GM19372 (cell line): ENCODE measurements at regions not wholly inside any gene's neighbourhood (a gene's known extent, or its start where the extent isn't known, plus 50 kb on each side); places are given as distances from the start of the nearest gene placed in this dataset.
A peak's percentile ranks its signal among the peaks of the same experiment; 100 is the strongest.
"Not testable (repeated sequence)": the region's sequence is repeated elsewhere in the genome, so short reads cannot be mapped to it uniquely, and the experiment has no call there.

Experiments used
- ATAC-seq: cut with Tn5 transposase; IDR thresholded peaks from one replicate; pipeline ENCODE4 v1.9.1; 2021; ENCODE audit warnings: mild to moderate bottlenecking, low read depth, moderate library complexity; ENCODE audit not compliant: unreplicated experiment

DNA sequence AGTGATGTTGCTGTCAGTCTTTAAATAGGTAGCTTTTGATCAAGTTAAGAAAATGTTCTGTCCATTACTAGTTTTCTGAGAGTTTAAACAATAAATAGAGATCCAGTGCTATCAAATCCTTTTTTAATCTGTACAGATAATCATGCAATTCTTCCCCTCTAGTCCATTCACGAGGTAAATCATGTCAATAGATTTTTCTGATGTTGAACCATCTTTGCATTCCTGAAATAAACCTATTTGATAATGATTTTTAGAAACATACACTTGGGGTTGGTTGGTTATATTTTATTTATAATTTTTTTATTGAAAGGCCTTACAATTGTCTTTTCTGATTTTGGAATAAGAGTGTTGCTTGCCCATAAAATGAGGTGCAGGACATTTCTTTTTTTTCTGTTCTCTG, 95.0 kb downstream of the FAM53A start:
- no peak for ATAC-seq

GRCh38 chr4:1588306-1588705, 95.8 kb downstream of the FAM53A start:
- ATAC-seq, result no peak

DNA sequence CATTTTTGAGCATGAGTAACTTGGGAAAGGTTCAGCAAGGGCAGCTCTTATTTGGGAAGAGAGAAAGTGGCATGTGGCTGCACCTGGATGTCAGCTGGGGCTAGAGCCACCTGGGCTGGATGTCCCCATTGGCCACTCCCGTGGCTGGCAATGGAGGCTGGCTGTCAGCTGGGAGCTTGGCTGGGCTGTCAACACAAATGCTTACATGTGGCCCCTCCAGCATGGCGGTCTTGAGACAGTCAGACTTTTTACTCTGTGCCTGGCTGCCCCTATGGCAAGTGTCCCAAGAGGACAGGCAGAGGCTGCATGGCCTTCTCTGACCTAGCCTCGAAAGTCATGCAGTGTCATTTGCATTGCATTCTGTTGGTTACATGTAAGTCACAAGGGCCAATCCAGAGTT, 99.6 kb downstream of the FAM53A start:
- no peak for ATAC-seq

DNA sequence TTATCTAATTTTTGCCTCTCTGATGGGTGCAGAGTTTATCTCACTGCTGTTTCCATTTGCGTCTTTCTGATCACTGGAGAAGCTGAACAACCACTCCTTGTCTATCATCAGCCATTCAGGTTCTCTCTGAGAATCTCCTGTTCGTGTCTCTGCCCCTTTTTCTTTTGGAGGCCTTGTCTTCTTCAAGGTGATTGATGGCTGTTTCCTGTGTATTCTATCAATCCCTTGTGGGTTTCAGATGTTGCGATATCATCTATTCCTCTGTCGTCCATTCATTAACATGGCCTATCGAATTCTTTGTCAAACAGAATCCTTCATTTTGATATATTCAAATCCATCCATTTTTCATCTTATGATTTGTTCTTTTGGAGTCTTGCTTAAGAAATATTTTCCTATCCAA, 100.3 kb downstream of the FAM53A start:
- no peak for ATAC-seq

GRCh38 chr4:1583051-1583785, 100.9 kb downstream of the FAM53A start:
- ATAC-seq, result no peak

DNA sequence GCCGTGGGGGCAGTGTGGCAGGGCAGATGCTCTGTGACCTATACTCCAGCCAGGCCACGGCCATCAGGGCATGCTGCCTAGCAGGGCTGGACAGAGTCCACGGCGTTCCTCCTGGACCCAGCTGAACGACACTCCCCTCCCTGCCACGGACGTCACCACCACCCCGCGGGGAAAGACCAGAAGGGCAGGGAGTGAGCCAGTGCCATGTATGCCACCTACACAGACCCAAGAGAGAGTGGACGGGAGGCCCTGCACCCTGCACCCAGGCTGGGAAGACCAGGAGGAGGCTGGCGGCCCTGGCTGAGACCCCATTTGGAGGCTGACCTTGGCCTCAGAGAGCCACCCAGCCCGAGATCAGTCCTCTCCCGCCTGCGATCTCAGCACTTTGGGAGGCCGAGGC, 101.9 kb downstream of the FAM53A start:
- no peak for ATAC-seq

- ATAC-seq, result not testable (repeated sequence)
These were observed 102.8 kb downstream of the FAM53A start for GRCh38 chr4:1581164-1581894.

GRCh38 chr4:1580692-1581012, 103.5 kb downstream of the FAM53A start:
- not testable (repeated sequence) for ATAC-seq

DNA sequence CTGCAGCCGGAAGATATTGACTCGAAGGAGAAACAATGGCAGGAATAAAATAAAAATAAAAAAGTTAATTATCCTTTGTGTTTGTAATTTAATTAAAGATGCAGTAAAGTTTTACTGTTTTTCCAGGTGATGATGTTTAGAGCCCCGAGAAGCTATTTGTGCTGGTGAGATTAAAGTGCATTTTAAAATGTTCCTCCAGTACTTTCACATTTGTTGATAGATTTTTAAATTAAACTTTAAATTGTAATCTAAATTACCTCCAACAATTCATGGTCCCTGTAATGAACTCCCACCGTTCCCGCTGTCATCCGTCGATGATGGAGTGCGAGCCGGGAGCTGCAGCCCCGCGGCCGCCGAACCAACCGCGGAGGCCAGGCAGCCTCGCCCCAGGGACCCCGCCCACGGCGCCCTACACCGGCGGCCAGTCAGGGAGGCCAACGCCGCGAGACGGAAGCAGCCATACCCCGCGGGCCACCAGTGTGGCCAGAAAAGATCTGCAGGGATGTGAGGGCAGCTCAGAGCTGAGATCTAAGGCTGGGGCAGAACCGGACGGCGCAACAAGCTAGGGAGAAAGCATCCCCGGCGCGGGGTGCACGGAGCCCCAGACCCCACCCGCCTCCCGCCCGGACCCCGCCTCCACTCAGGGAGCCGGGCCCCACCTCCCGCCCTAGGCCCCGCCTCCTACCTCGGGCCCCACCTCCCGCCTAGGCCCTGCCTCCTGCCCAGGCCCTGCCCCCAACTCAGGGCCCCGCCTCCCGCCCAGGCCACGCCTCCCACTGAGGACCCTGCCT, 104.0 kb downstream of the FAM53A start:
- peak; percentile 49 for ATAC-seq

- no peak for ATAC-seq
These were observed 104.9 kb downstream of the FAM53A start for GRCh38 chr4:1579001-1579900.

GRCh38 chr4:1578251-1578773, 105.8 kb downstream of the FAM53A start:
- no peak for ATAC-seq

DNA sequence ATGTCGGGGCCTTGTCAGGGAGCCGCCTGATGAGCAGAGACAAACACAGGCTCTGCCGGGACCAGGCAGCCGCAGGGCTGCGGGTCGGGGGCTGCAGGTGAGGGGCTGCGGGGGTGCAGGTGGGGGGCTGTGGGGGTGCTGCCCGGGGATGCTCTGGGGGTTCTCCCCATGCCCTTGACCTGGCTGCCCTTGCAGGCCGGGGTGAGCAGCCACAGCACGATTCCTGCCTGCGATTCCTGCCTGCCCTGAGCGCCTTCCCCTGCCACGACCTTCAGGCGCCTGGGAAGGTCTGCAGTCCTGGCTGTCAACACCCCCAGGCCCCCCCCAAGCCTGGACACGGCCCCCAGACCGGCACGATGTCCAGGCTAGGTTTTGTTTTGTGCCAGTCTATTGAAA, 106.3 kb downstream of the FAM53A start:
- ATAC-seq, result no peak

GRCh38 chr4:1576961-1577821, 106.9 kb downstream of the FAM53A start:
- ATAC-seq, result no peak

GRCh38 chr4:1576304-1576960, 107.7 kb downstream of the FAM53A start:
- no peak for ATAC-seq

GRCh38 chr4:1575418-1576303, 108.5 kb downstream of the FAM53A start:
- no peak for ATAC-seq

- no peak for ATAC-seq
These were observed 109.3 kb downstream of the FAM53A start for GRCh38 chr4:1574601-1575417.
